ENCODE measurements at regions not wholly inside any gene's neighbourhood (a gene's known extent, or its start where the extent isn't known, plus 50 kb on each side); places are given as distances from the start of the nearest gene placed in this dataset.

GRCh38 chr4:17427991-17428390 lies 83.9 kb downstream of the QDPR start:
- TF ChIP-seq CTCF (IDR thresholded peaks at IDR 0.05) (no peak), POLR2A (IDR thresholded peaks at IDR 0.05) (no peak)

Measured in body of pancreas (tissue), 4 donors.